Keratinocyte (primary cell): ENCODE measurements at regions not wholly inside any gene's neighbourhood (a gene's known extent, or its start where the extent isn't known, plus 50 kb on each side); places are given as distances from the start of the nearest gene placed in this dataset.

Experiments used
- DNase-seq: peaks from one replicate; pipeline ENCODE4 v3.0.0-alpha.2; 2011; ENCODE audit warnings: low read depth, missing footprints, low spot score
- FAIRE-seq: peaks from 2 replicates; lab custom pipeline; 2011; peaks lifted over from hg19 to GRCh38; lab: Jason Lieb, UNC
- H2AFZ ChIP-seq: 2 replicates; pipeline ENCODE4 v1.6.0; 2012; ENCODE audit warnings: low read length, control low read depth, inconsistent platforms; ENCODE audit not compliant: control insufficient read depth
- H3K27ac ChIP-seq: 2 replicates; pipeline ENCODE4 v1.5.1; 2011; ENCODE audit warnings: low read length; ENCODE audit not compliant: control insufficient read depth, insufficient read depth
- H3K27me3 ChIP-seq: 3 replicates; pipeline ENCODE4 v1.6.0; 2011; ENCODE audit warnings: low read length; ENCODE audit not compliant: control insufficient read depth, insufficient read depth; ENCODE audit errors: extremely low read depth
- H3K36me3 ChIP-seq, 2 experiments: 2 replicates in 1 of 2; 3 replicates in 1 of 2; pipeline ENCODE4 v1.5.1; 2011; ENCODE audit warnings: low read length in 2 of 2, mild to moderate bottlenecking in 1 of 2; ENCODE audit not compliant: control insufficient read depth in 2 of 2, insufficient read depth in 2 of 2; ENCODE audit errors: extremely low read depth in 1 of 2
- H3K4me1 ChIP-seq: 3 replicates; pipeline ENCODE4 v1.5.1; 2011; ENCODE audit warnings: low read length; ENCODE audit not compliant: control insufficient read depth, insufficient read depth; ENCODE audit errors: extremely low read depth
- H3K4me2 ChIP-seq: 3 replicates; pipeline ENCODE4 v1.6.0; 2011; ENCODE audit warnings: low read depth, low read length; ENCODE audit not compliant: control insufficient read depth, insufficient read depth; ENCODE audit errors: extremely low read depth
- H3K4me3 ChIP-seq, 3 experiments: fragments of 200-600 bp in 1 of 3; sonication (generic) in 1 of 3; 2 replicates in 2 of 3; 3 replicates in 1 of 3; pipeline ENCODE4 v1.5.1; 2011 to 2016; ENCODE audit warnings: low read length in 3 of 3, mild to moderate bottlenecking in 3 of 3, control low read depth in 2 of 3, inconsistent platforms in 1 of 3, low read depth in 1 of 3, mixed read lengths in 1 of 3, mixed run types in 1 of 3, moderate library complexity in 1 of 3; ENCODE audit not compliant: control insufficient read depth in 2 of 3, insufficient read depth in 2 of 3; ENCODE audit errors: extremely low read depth in 1 of 3
- H3K79me2 ChIP-seq: 2 replicates; pipeline ENCODE4 v1.6.0; 2012; ENCODE audit warnings: low read length; ENCODE audit not compliant: control insufficient read depth, insufficient read depth
- H3K9ac ChIP-seq: 3 replicates; pipeline ENCODE4 v1.6.0; 2011; ENCODE audit warnings: low read length; ENCODE audit not compliant: control insufficient read depth, insufficient read depth; ENCODE audit errors: extremely low read depth
- H3K9me1 ChIP-seq: 3 replicates; pipeline ENCODE4 v1.6.0; 2011; ENCODE audit warnings: low read length; ENCODE audit not compliant: control insufficient read depth, insufficient read depth; ENCODE audit errors: extremely low read depth
- H3K9me3 ChIP-seq: 2 replicates; pipeline ENCODE4 v1.5.1; 2012; ENCODE audit warnings: low read depth, low read length; ENCODE audit not compliant: control insufficient read depth
- H4K20me1 ChIP-seq: 3 replicates; pipeline ENCODE4 v1.6.0; 2011; ENCODE audit warnings: low read length; ENCODE audit not compliant: control insufficient read depth, insufficient read depth; ENCODE audit errors: extremely low read depth
- CTCF ChIP-seq, 3 experiments: IDR thresholded peaks in 1 of 3; conservative IDR thresholded peaks in 1 of 3; optimal IDR thresholded peaks in 1 of 3; 2 replicates in 2 of 3; 3 replicates in 1 of 3; pipeline versions ENCODE3 to v1.5.1; 2011; ENCODE audit warnings: low read length in 3 of 3, mild to moderate bottlenecking in 3 of 3, moderate library complexity in 2 of 3, control low read depth in 1 of 3, inconsistent platforms in 1 of 3; ENCODE audit not compliant: insufficient read depth in 2 of 3; ENCODE audit errors: extremely low read depth in 1 of 3
- EZH2 ChIP-seq: IDR thresholded peaks from one replicate; pipeline ENCODE4 v1.6.1; 2012; ENCODE audit warnings: inconsistent platforms, mild to moderate bottlenecking, low read length, moderate library complexity
- dilution Hi-C: fragments of 300-500 bp; cut with MboI; formaldehyde crosslinking; loops from one replicate; pipeline ENCODE4 v1.7.0; 2020; ENCODE audit warnings: low sequenced_read_pairs; ENCODE audit not compliant: extremely low pct_ligation_motif_present

- Histone ChIP-seq H3K4me2 (no peak overlapping the region), H2AFZ (no peak overlapping the region), H3K9ac (no peak overlapping the region), H3K9me1 (no peaks in the 10 kb centered on the region), H3K4me3 (no peak overlapping the region), H3K36me3 (no peaks in the 10 kb centered on the region), H3K27me3 (no peaks in the 10 kb centered on the region), H4K20me1 (no peaks in the 10 kb centered on the region), H3K4me1 (peaks cover 13% of the 10 kb centered on the region), H3K79me2 (no peaks in the 10 kb centered on the region), H3K9me3 (no peaks in the 10 kb centered on the region), H3K27ac (no peak overlapping the region)
- no peak for FAIRE-seq
- no peak for TF ChIP-seq EZH2
- dilution Hi-C loops: no loop called here
- DNase-seq: no peak
Measured at GRCh38 chr1:184299796-184300195, 87.0 kb upstream of the C1orf21 start.

GRCh38 chr1:184300446-184300845 is 86.4 kb upstream of the C1orf21 start:
- H3K27ac ChIP-seq: no peak overlapping the region
- DNase-seq (no peak), FAIRE-seq (no peak)
- no peaks in the 10 kb centered on the region for H3K9me1 ChIP-seq
- no peak overlapping the region for H3K9ac ChIP-seq
- H3K4me2 ChIP-seq: no peak overlapping the region
- H3K9me3 ChIP-seq: no peaks in the 10 kb centered on the region
- H3K4me3 ChIP-seq: no peak overlapping the region
- no peaks in the 10 kb centered on the region for H3K27me3 ChIP-seq
- dilution Hi-C loops: no loop called here
- no peak overlapping the region for H2AFZ ChIP-seq
- peaks cover 13% of the 10 kb centered on the region for H3K4me1 ChIP-seq
- H3K79me2 ChIP-seq: no peaks in the 10 kb centered on the region
- no peaks in the 10 kb centered on the region for H4K20me1 ChIP-seq
- no peaks in the 10 kb centered on the region for H3K36me3 ChIP-seq
- TF ChIP-seq EZH2: no peak
- TF ChIP-seq CTCF (optimal IDR thresholded peaks at IDR 0.05 in 1 of 3, IDR thresholded peaks at IDR 0.05 in 1 of 3, conservative IDR thresholded peaks at IDR 0.05 in 1 of 3; ENCODE audit: extremely low read depth in 1 of 3, insufficient read depth in 2 of 3, low read length in 3 of 3): no peak

GRCh38 chr1:184301227-184301626 is 85.6 kb upstream of the C1orf21 start:
- Histone ChIP-seq H3K9me1 (no peaks in the 10 kb centered on the region), H3K4me1 (peaks cover 13% of the 10 kb centered on the region), H3K4me3 (no peak overlapping the region), H3K79me2 (no peaks in the 10 kb centered on the region), H3K27me3 (no peaks in the 10 kb centered on the region), H3K9me3 (no peaks in the 10 kb centered on the region), H3K9ac (no peak overlapping the region), H3K4me2 (no peak overlapping the region), H3K27ac (no peak overlapping the region), H3K36me3 (no peaks in the 10 kb centered on the region), H2AFZ (no peak overlapping the region), H4K20me1 (no peaks in the 10 kb centered on the region)
- TF ChIP-seq EZH2 (no peak), CTCF (optimal IDR thresholded peaks at IDR 0.05 in 1 of 3, IDR thresholded peaks at IDR 0.05 in 1 of 3, conservative IDR thresholded peaks at IDR 0.05 in 1 of 3; ENCODE audit: extremely low read depth in 1 of 3, insufficient read depth in 2 of 3, low read length in 3 of 3) (no peak)
- no peak for DNase-seq
- no peak for FAIRE-seq
- dilution Hi-C loops: no loop called here
